ENCODE measurements at regions not wholly inside any gene's neighbourhood (a gene's known extent, or its start where the extent isn't known, plus 50 kb on each side); places are given as distances from the start of the nearest gene placed in this dataset.
"Not testable (repeated sequence)": the region's sequence is repeated elsewhere in the genome, so short reads cannot be mapped to it uniquely, and the experiment has no call there.

- no peaks in the 10 kb centered on the region for H3K36me3 ChIP-seq (ENCODE audit: control insufficient read depth, insufficient read depth, low read length)
- no peaks in the 10 kb centered on the region for H3K9me3 ChIP-seq (ENCODE audit: control insufficient read depth, insufficient read depth, low read length)
- H3K4me1 ChIP-seq (ENCODE audit: control insufficient read depth, insufficient read depth, low read length): peaks cover 20% of the 10 kb centered on the region
- peak overlapping the region; percentile 20 for H3K4me3 ChIP-seq (ENCODE audit: low read depth, low read length)
- peak overlapping the region; percentile 57 for H3K9ac ChIP-seq (ENCODE audit: low read depth, low read length)
- no peaks in the 10 kb centered on the region for H3K27me3 ChIP-seq (ENCODE audit: control insufficient read depth, insufficient read depth, low read length)
Observed at GRCh38 chr12:118537481-118537917, 161.1 kb downstream of the SUDS3 start.

DNA sequence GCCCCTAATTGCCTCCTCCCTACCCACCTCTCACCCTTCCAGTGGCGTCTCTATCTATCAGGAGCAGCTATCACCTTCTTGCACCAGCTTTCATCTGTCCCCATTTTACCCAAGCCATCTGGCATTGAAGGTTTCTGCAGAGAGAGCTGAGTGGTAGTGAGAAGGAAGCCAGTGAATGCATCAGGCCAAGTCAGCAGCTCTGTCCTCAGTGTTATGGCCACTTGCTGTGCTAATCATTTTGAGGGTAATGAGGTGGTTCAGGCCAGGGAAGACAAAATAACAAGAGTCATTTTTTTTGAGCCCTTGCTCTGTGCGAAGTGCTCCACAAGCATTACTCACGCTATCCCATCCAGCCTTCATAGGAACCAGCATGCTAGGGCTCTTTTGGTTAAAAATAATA lies 164.7 kb downstream of the SUDS3 start:
- H3K36me3 ChIP-seq (ENCODE audit: control insufficient read depth, insufficient read depth, low read length): no peaks in the 10 kb centered on the region
- peaks cover 16% of the 10 kb centered on the region for H3K4me1 ChIP-seq (ENCODE audit: control insufficient read depth, insufficient read depth, low read length)
- no peak overlapping the region for H3K9ac ChIP-seq (ENCODE audit: low read depth, low read length)
- H3K27me3 ChIP-seq (ENCODE audit: control insufficient read depth, insufficient read depth, low read length): no peaks in the 10 kb centered on the region
- no peaks in the 10 kb centered on the region for H3K9me3 ChIP-seq (ENCODE audit: control insufficient read depth, insufficient read depth, low read length)
- H3K4me3 ChIP-seq (ENCODE audit: low read depth, low read length): no peak overlapping the region

DNA sequence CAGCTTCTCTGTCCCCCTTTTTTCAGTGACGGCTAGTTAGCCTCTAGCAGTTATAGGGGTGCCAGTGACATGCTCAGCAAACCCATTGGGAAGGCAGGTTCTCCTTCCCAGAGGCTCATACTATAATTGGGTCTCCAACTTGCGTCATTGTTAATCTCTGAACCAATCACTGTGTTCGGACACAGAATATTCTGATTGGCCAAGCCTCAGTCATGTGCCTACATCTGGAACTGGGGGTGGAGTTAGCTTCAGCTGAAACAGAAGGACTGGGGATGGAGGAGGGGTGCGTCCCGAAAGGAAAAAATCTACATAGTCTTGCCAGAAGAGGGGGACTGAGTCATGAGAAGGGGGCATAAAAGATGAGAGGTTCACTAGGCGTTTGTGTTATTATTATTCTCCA lies 165.6 kb downstream of the SUDS3 start:
- Histone ChIP-seq H3K27me3 (ENCODE audit: control insufficient read depth, insufficient read depth, low read length) (no peaks in the 10 kb centered on the region), H3K36me3 (ENCODE audit: control insufficient read depth, insufficient read depth, low read length) (no peaks in the 10 kb centered on the region), H3K9ac (ENCODE audit: low read depth, low read length) (no peak overlapping the region), H3K4me1 (ENCODE audit: control insufficient read depth, insufficient read depth, low read length) (peaks cover 7% of the 10 kb centered on the region), H3K4me3 (ENCODE audit: low read depth, low read length) (no peak overlapping the region), H3K9me3 (ENCODE audit: control insufficient read depth, insufficient read depth, low read length) (no peaks in the 10 kb centered on the region)

- no peaks in the 10 kb centered on the region for H3K36me3 ChIP-seq (ENCODE audit: control insufficient read depth, insufficient read depth, low read length)
Observed at GRCh38 chr12:118543651-118544050, 167.3 kb downstream of the SUDS3 start.

DNA sequence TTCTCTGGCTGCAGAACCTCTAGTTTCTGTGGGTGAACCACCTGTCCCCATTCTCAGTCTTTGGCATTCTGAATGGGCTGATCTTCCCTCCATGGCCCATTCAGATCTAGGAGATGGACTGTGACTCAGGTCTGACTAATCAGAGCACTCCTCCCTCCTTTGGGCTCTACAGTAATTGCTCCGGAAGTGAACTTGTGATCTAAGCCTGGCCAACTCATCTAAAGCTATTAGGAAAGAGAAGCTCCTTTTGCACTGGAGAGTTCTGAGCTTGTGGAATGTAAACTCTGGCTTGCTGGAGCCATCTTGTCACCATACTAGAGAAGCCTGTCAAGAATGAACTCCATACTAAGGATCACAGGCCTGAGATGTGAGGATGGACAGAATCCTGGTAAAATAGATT lies 168.2 kb downstream of the SUDS3 start:
- Histone ChIP-seq H3K36me3 (ENCODE audit: control insufficient read depth, insufficient read depth, low read length) (no peaks in the 10 kb centered on the region), H3K27me3 (ENCODE audit: control insufficient read depth, insufficient read depth, low read length) (no peaks in the 10 kb centered on the region), H3K9me3 (ENCODE audit: control insufficient read depth, insufficient read depth, low read length) (no peaks in the 10 kb centered on the region), H3K4me3 (ENCODE audit: low read depth, low read length) (no peak overlapping the region), H3K4me1 (ENCODE audit: control insufficient read depth, insufficient read depth, low read length) (no peaks in the 10 kb centered on the region), H3K9ac (ENCODE audit: low read depth, low read length) (no peak overlapping the region)

More at GRCh38 chr12:118543651-118544050, 167.3 kb downstream of the SUDS3 start:
- Histone ChIP-seq H3K4me3 (ENCODE audit: low read depth, low read length) (no peak overlapping the region), H3K9me3 (ENCODE audit: control insufficient read depth, insufficient read depth, low read length) (no peaks in the 10 kb centered on the region), H3K9ac (ENCODE audit: low read depth, low read length) (no peak overlapping the region), H3K4me1 (ENCODE audit: control insufficient read depth, insufficient read depth, low read length) (no peaks in the 10 kb centered on the region), H3K27me3 (ENCODE audit: control insufficient read depth, insufficient read depth, low read length) (no peaks in the 10 kb centered on the region)

DNA sequence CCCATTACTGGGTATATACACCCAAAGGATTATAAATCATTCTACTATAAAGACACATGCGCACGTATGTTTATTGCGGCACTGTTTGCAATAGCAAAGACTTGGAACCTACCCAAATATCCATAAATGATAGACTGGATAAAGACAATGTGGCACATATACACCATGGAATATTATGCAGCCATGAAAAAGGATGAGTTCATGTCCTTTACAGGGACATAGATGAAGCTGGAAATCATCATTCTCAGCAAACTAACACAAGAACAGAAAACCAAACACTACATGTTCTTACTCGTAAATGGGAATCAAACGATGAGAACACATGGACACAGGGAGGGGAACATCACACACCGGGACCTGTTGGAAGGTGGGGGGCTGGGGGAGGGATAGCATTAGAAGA lies 171.3 kb downstream of the SUDS3 start:
- not testable (repeated sequence) for H3K27me3 ChIP-seq (ENCODE audit: control insufficient read depth, insufficient read depth, low read length); H3K4me1 ChIP-seq (ENCODE audit: control insufficient read depth, insufficient read depth, low read length); H3K9me3 ChIP-seq (ENCODE audit: control insufficient read depth, insufficient read depth, low read length); H3K4me3 ChIP-seq (ENCODE audit: low read depth, low read length); H3K36me3 ChIP-seq (ENCODE audit: control insufficient read depth, insufficient read depth, low read length); H3K9ac ChIP-seq (ENCODE audit: low read depth, low read length)

DNA sequence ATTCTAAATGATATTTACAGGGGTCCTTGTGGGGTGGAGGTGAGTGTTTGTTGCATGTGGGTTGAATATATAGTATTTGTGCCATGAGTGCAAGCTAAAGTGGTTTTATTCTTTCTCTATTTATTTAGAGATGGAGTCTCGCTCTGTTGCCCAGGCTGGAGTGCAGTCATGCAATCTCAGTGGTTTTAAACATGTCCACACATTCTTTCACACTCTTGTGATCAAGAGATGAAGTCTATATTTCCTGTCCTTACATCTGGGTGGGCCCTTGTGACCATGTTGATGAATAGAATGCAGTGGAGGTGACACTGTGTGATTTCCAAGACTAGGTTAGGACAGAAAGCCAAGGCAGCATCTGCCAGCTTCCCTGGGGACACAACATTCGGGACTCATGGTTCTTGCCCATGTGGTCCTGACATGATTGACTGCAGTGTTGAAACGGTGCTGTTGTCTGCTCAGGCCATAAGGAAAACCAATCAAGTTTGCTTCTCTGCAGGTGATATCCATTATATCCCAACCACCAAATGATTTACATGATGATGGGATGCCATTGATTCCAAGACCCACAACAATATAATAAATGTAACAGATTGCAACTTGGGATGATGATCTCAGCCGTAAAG lies 172.6 kb downstream of the SUDS3 start:
- Histone ChIP-seq H3K4me1 (ENCODE audit: control insufficient read depth, insufficient read depth, low read length) (peaks cover 2% of the 10 kb centered on the region), H3K9ac (ENCODE audit: low read depth, low read length) (no peak overlapping the region), H3K4me3 (ENCODE audit: low read depth, low read length) (no peak overlapping the region), H3K9me3 (ENCODE audit: control insufficient read depth, insufficient read depth, low read length) (no peaks in the 10 kb centered on the region), H3K36me3 (ENCODE audit: control insufficient read depth, insufficient read depth, low read length) (no peaks in the 10 kb centered on the region), H3K27me3 (ENCODE audit: control insufficient read depth, insufficient read depth, low read length) (no peaks in the 10 kb centered on the region)

DNA sequence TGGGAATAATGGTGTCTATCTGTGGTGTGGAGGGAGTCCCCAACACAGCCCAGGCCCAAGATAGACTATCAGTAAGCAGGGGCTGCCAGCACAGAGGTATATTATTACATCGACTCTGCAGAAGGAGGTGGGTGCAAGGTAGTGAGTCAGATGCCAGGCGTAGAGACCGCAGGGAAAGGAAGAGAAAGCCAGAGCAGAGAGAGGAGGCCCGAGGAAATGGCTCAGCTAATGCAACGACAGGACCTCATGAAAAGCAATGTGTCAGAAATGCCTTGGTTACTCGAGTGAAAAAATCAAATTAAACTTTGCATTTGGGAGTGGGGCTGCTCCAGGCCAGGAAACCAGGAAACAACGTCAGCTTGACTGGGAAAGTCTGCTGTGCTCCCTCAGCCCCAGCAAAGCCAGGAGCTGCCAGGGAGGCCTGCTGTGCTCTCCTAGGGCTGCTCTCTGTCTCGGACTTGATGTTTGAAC lies 173.2 kb downstream of the SUDS3 start:
- Histone ChIP-seq H3K36me3 (ENCODE audit: control insufficient read depth, insufficient read depth, low read length) (no peaks in the 10 kb centered on the region), H3K4me1 (ENCODE audit: control insufficient read depth, insufficient read depth, low read length) (peaks cover 5% of the 10 kb centered on the region), H3K9ac (ENCODE audit: low read depth, low read length) (no peak overlapping the region), H3K4me3 (ENCODE audit: low read depth, low read length) (no peak overlapping the region), H3K27me3 (ENCODE audit: control insufficient read depth, insufficient read depth, low read length) (no peaks in the 10 kb centered on the region), H3K9me3 (ENCODE audit: control insufficient read depth, insufficient read depth, low read length) (no peaks in the 10 kb centered on the region)

DNA sequence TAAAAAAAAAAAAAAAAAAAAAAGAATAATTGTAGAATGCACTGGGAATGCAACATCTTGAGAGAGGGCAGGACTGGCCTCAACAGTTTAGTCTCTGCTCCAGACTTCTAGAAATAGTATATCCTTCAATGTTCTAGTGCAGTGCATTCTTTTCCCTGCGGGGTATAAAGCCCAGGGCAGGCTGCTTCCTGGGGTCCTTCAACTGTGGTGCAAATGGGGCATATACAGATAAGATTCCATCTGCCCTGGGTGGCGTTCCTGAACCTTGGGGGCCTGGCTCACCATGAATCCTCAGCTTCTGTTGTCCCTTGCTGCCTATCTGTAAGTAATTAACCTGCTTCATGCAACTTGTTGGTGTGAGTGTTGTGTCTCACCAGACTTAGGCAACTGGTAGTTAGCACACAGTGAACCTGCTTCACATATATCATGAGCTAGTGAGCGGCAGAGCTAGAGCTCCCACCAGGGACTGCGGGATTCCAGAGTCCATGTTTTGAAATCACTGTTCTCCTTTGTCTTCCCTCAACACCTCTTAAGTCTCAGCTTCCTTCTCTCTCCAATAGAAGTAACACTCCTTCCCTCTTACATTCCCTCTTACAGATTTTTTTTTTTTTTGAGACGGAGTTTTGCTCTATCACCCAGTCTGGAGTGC lies 177.6 kb downstream of the SUDS3 start:
- no peaks in the 10 kb centered on the region for H3K27me3 ChIP-seq (ENCODE audit: control insufficient read depth, insufficient read depth, low read length)
- H3K4me1 ChIP-seq (ENCODE audit: control insufficient read depth, insufficient read depth, low read length): peaks cover 9% of the 10 kb centered on the region
- no peak overlapping the region for H3K4me3 ChIP-seq (ENCODE audit: low read depth, low read length)
- H3K9me3 ChIP-seq (ENCODE audit: control insufficient read depth, insufficient read depth, low read length): no peaks in the 10 kb centered on the region
- no peak overlapping the region for H3K9ac ChIP-seq (ENCODE audit: low read depth, low read length)
- H3K36me3 ChIP-seq (ENCODE audit: control insufficient read depth, insufficient read depth, low read length): no peaks in the 10 kb centered on the region

- Histone ChIP-seq H3K4me3 (ENCODE audit: low read depth, low read length) (no peak overlapping the region), H3K36me3 (ENCODE audit: control insufficient read depth, insufficient read depth, low read length) (no peaks in the 10 kb centered on the region), H3K9me3 (ENCODE audit: control insufficient read depth, insufficient read depth, low read length) (no peaks in the 10 kb centered on the region), H3K9ac (ENCODE audit: low read depth, low read length) (no peak overlapping the region), H3K27me3 (ENCODE audit: control insufficient read depth, insufficient read depth, low read length) (no peaks in the 10 kb centered on the region), H3K4me1 (ENCODE audit: control insufficient read depth, insufficient read depth, low read length) (peaks cover 7% of the 10 kb centered on the region)
Observed at GRCh38 chr12:118558941-118559340, 182.6 kb downstream of the SUDS3 start.

GRCh38 chr12:118560733-118561132 lies 184.4 kb downstream of the SUDS3 start:
- Histone ChIP-seq H3K27me3 (ENCODE audit: control insufficient read depth, insufficient read depth, low read length) (no peaks in the 10 kb centered on the region), H3K36me3 (ENCODE audit: control insufficient read depth, insufficient read depth, low read length) (no peaks in the 10 kb centered on the region), H3K4me3 (ENCODE audit: low read depth, low read length) (no peak overlapping the region), H3K4me1 (ENCODE audit: control insufficient read depth, insufficient read depth, low read length) (no peaks in the 10 kb centered on the region), H3K9me3 (ENCODE audit: control insufficient read depth, insufficient read depth, low read length) (no peaks in the 10 kb centered on the region), H3K9ac (ENCODE audit: low read depth, low read length) (no peak overlapping the region)

- Histone ChIP-seq H3K27me3 (ENCODE audit: control insufficient read depth, insufficient read depth, low read length) (no peaks in the 10 kb centered on the region), H3K9me3 (ENCODE audit: control insufficient read depth, insufficient read depth, low read length) (no peaks in the 10 kb centered on the region), H3K9ac (ENCODE audit: low read depth, low read length) (no peak overlapping the region), H3K4me3 (ENCODE audit: low read depth, low read length) (no peak overlapping the region), H3K36me3 (ENCODE audit: control insufficient read depth, insufficient read depth, low read length) (no peaks in the 10 kb centered on the region), H3K4me1 (ENCODE audit: control insufficient read depth, insufficient read depth, low read length) (no peaks in the 10 kb centered on the region)
Observed at GRCh38 chr12:118571730-118572129, 195.4 kb downstream of the SUDS3 start.
